Mucosa of descending colon (tissue), 3 donors: ENCODE measurements at regions not wholly inside any gene's neighbourhood (a gene's known extent, or its start where the extent isn't known, plus 50 kb on each side); places are given as distances from the start of the nearest gene placed in this dataset.

Experiments
- ATAC-seq: fragments of 200-7000 bp; cut with Tn5 transposase; one replicate; pipeline ENCODE4 v1.9.1; 2020; ENCODE audit warnings: mild to moderate bottlenecking, moderate library complexity
- DNase-seq, 3 donors: peaks; one replicate each; pipeline ENCODE4 v3.0.0-alpha.2; 2020
- H3K36me3 ChIP-seq: fragments of 200-600 bp; one replicate; pipeline ENCODE4 v1.8.0; 2021; ENCODE audit warnings: low read depth, mild to moderate bottlenecking
- H3K4me1 ChIP-seq: fragments of 200-600 bp; one replicate; pipeline ENCODE4 v1.8.0; 2021; ENCODE audit warnings: low read depth, mild to moderate bottlenecking
- H3K4me3 ChIP-seq: fragments of 200-600 bp; one replicate; pipeline ENCODE4 v1.8.0; 2021; ENCODE audit warnings: mild to moderate bottlenecking
- H3K9me3 ChIP-seq: fragments of 200-600 bp; one replicate; pipeline ENCODE4 v1.8.0; 2021; ENCODE audit warnings: mild to moderate bottlenecking
- intact Hi-C, 2 donors: fragments of 100-400 bp; cut with DNase I in 1 of 2; cut with micrococcal nuclease in 1 of 2; formaldehyde crosslinking; loops; one replicate each; pipeline versions ENCODE4 v1.11.0 to v1.11.1; 2022; cut with DNase I, micrococcal nuclease
- TF ChIP-seq, protein P1 (sequence below): fragments of 200-600 bp; IDR thresholded peaks from one replicate; pipeline ENCODE4 v1.8.0; 2022; ENCODE audit warnings: antibody characterized with exemption, mild to moderate bottlenecking
- donor health status: DM: no; HTN: no; CAD: no; lungs with moderate emphysema.
- donor health status: DM: no; HTN: no; CAD: no.
- donor health status: DM: no; HTN: yes; CAD: no.

DNA sequence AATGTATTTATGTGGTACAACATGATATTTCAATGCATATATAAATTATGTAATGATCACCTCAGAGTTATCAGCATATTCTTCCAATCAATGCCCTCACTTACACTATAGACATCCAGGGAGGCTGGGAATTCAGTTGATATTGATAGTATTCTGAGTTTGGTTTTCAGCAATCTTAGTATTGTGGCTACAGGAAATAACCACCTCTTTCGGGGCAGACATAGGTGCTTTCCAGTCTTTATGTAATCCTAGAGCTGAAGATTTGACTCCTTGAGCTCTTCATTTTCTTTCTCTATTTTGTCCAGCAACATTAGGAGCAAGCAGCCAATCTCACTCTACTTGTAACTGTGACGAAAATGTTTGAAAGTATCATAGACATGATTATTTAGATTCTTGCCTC is 712.7 kb upstream of the KIRREL3 start:
- TF ChIP-seq, protein P1, sequence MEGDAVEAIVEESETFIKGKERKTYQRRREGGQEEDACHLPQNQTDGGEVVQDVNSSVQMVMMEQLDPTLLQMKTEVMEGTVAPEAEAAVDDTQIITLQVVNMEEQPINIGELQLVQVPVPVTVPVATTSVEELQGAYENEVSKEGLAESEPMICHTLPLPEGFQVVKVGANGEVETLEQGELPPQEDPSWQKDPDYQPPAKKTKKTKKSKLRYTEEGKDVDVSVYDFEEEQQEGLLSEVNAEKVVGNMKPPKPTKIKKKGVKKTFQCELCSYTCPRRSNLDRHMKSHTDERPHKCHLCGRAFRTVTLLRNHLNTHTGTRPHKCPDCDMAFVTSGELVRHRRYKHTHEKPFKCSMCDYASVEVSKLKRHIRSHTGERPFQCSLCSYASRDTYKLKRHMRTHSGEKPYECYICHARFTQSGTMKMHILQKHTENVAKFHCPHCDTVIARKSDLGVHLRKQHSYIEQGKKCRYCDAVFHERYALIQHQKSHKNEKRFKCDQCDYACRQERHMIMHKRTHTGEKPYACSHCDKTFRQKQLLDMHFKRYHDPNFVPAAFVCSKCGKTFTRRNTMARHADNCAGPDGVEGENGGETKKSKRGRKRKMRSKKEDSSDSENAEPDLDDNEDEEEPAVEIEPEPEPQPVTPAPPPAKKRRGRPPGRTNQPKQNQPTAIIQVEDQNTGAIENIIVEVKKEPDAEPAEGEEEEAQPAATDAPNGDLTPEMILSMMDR = no peak
- ATAC-seq = no peak
- H3K36me3 ChIP-seq = no peaks in the 10 kb centered on the region
- DNase-seq = no peak
- H3K9me3 ChIP-seq = no peaks in the 10 kb centered on the region
- no peak overlapping the region for H3K4me3 ChIP-seq
- no peaks in the 10 kb centered on the region for H3K4me1 ChIP-seq
- intact Hi-C loops = no loop called here

DNA sequence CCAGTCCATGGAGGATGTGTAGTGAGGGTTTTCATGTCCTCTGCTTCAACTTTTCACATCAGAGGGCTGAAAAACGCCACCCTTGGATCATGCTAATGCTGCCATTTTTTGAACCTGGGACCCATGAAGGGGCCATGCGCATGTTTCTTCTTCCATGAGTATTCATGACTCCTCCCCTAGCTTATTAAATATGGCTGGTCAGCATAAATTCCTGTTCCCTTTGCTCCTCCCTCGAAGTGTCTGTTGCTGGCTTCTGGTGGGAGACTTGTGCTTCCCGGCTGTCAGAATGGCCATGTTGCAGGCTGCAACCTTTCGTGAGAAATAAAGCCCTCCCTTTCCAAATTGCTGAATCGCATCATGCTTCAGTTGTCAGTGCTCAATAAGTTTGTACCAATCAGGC is 711.2 kb upstream of the KIRREL3 start:
- ATAC-seq (no peak), DNase-seq (no peak)
- no peaks in the 10 kb centered on the region for H3K36me3 ChIP-seq
- TF ChIP-seq, protein P1 = no peak
- no peak overlapping the region for H3K4me3 ChIP-seq
- H3K4me1 ChIP-seq = no peaks in the 10 kb centered on the region
- intact Hi-C loops = no loop called here
- no peaks in the 10 kb centered on the region for H3K9me3 ChIP-seq

DNA sequence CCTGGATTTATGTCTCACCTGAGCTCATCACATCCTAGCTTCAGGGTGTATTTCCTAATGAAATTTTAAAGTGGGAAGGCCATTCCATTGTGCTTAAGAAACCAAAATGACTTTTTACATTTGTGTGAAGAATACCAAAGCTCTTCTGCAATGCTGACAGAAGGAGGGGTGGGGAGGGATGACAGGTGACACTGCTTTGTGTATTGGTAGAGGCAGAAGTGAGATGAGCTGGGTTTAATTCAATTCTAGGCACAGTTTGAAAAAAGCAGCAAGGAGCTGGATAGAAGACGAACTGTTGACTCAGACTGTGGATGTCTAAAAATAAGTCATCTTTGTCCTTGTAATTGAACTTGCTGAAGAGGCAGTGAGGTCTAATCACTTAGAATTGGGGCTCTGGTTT is 710.3 kb upstream of the KIRREL3 start:
- TF ChIP-seq, protein P1 = no peak
- ATAC-seq = no peak
- Histone ChIP-seq H3K9me3 (no peaks in the 10 kb centered on the region), H3K4me3 (no peak overlapping the region), H3K36me3 (no peaks in the 10 kb centered on the region), H3K4me1 (no peaks in the 10 kb centered on the region)
- intact Hi-C loops = no loop called here
- no peak for DNase-seq

DNA sequence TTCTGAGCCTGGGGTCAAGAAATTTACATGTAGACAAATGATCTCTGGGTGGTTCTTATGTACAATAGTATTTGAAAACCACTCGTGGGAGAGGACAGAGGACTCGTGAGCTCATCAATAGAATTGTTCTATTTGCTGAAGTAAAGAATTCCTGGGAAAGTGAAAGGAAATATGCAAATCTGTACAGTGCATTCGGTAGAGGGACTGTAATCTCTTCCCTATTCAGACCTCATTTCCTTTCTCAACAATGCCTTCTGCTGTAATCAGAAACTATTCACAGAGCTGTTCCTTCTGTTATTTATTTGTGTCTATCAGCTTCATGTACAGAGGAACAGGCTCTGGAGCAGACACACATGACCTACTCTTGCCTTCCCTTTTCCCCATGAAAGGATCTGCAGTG is 709.4 kb upstream of the KIRREL3 start:
- Histone ChIP-seq H3K36me3 (no peaks in the 10 kb centered on the region), H3K9me3 (no peaks in the 10 kb centered on the region), H3K4me3 (no peak overlapping the region), H3K4me1 (no peaks in the 10 kb centered on the region)
- ATAC-seq = peak; percentile 13
- TF ChIP-seq, protein P1 = no peak
- intact Hi-C loops = no loop called here
- no peak for DNase-seq

DNA sequence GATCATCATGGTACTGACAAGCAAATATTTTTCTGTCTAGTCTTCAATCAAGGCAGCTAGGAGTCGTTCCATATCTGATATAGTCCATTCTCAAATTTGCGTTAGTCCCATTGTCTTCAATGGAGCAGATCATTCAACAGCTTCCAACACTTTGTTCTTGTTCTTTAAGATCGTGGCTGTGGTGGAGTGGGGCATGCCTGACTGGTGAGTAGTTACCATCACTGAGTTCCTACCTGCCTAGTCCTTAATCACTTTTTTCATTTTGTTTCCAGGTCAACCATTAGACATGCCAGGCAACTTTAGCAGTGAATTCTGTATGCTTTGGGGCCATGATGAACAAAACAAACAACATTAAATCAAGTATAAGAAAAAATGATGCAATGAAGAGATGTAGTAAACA is 693.1 kb upstream of the KIRREL3 start:
- no peak for ATAC-seq
- Histone ChIP-seq H3K4me1 (no peaks in the 10 kb centered on the region), H3K4me3 (no peak overlapping the region), H3K9me3 (no peaks in the 10 kb centered on the region), H3K36me3 (no peaks in the 10 kb centered on the region)
- no peak for DNase-seq
- TF ChIP-seq, protein P1 = no peak
- intact Hi-C loops = no loop called here

DNA sequence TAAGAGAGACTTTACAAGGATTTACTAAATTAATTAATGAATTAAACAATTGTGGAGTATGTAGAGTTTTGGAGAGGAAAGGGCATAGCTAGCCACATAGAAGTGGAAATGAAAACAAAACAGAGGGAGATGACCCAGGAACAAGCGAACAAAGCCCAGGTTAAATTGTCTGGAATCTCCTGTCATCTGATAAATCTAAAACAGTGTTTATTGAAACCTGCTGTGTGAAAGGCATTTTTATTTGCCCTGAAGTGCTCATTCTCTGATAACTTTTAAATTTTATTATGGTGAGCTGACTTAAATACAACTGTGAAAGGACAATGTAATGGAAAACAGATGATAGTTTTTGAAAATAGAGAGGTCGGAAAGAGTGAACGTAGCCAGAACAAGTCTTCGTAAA is 682.8 kb upstream of the KIRREL3 start:
- no peaks in the 10 kb centered on the region for H3K36me3 ChIP-seq
- no peaks in the 10 kb centered on the region for H3K4me1 ChIP-seq
- H3K9me3 ChIP-seq = no peaks in the 10 kb centered on the region
- ATAC-seq = no peak
- intact Hi-C loops = no loop called here
- TF ChIP-seq, protein P1 = no peak
- H3K4me3 ChIP-seq = no peak overlapping the region
- DNase-seq = no peak
